ENCODE measurements at regions not wholly inside any gene's neighbourhood (a gene's known extent, or its start where the extent isn't known, plus 50 kb on each side); places are given as distances from the start of the nearest gene placed in this dataset.
A peak's percentile ranks its signal among the peaks of the same experiment; 100 is the strongest.

DNA sequence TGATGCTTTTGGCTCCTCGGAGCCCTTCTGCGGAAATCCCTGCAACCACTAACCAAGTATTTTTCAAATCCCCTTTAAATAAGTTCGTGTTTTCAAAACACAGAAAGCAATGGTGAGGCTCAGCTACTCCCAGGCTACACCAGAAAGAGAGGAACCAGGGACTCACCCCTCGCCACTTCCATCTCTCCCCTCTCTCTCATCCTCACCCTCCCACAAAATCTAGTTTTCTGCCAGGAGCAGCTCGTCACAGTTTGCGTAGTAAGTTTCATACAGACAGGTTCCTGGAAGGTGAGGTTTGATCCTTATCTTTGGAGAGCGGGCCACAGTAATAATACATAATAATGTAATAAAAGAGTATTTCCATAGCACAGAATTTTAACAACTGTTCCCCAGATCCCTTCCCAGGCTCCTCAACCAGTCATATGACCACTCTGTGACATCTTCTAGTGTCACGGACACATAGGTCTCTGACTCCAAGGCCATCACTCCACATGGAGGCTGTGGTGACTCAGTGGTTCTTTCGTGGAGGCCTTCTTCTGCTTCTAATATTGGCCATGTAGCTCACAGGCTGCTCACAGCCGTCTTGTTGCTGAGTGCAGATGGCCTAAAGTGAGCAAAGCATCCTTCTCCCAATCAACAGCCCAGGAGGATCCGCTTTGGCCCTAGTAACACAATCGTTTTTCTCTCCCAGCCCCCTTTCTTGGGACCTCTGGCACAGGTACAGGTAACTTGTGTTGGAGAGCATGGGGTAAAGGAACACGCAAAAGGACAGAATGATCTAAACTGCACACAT lies 295.7 kb downstream of the CDC5L start:
- no peak for DNase-seq

DNA sequence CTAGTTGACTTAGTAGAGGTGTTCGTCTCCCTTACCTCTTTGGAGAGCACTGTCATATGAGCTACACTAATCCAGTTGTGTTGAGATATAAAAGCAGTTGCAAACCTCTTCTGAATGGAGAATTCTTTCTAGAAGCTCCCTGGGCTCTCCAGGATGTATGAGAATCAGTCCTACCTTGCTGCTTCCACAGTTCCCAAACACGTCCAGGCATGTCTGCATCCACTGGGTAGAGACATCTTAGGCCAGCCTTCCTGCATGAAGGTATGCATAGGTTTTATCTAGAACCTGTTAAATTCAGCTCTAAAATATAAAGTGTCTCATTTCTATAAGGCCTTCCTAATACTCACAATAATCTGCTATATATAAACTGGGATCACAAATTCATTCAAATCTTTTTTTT lies 297.7 kb downstream of the CDC5L start:
- no peak for DNase-seq

DNA sequence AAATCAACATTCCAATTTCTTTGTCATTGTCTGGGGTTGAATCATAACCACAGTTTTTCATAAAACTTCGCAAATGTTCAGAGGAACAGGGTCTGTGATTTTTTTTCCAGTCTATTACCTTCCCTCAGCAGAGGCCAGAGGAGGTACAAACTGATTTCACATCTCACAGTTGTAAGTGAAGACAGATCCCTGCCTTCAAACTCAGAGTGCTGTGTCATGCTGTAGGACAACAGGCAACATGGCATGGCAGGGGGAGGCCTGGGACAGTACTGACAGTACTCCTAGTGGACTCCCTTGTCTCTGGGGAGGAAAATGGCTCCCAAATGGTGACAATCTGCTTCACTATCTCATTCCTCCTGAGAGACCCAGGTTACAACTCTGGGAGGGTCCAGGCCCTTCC lies 308.6 kb downstream of the CDC5L start:
- DNase-seq, result no peak

DNA sequence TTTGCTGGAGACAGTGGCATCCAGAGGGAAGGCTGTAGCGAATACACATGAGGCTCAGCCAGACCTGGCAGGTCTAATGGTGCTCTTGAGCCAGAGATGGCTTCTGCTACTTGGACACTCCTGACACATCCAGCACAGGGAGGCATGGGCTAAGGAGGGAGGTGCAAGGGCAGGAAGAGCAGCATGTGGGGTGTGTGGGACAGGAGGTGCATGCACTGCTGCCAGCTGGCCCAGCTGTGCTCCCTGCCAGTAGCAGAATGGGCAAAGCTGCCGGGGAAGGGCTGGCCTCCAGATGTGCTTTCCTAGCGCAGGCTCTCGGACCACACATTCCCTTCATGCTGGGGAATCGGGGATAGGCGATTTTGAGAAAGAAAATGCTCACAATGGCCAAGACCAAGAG lies 309.2 kb downstream of the CDC5L start:
- no peak for DNase-seq

DNA sequence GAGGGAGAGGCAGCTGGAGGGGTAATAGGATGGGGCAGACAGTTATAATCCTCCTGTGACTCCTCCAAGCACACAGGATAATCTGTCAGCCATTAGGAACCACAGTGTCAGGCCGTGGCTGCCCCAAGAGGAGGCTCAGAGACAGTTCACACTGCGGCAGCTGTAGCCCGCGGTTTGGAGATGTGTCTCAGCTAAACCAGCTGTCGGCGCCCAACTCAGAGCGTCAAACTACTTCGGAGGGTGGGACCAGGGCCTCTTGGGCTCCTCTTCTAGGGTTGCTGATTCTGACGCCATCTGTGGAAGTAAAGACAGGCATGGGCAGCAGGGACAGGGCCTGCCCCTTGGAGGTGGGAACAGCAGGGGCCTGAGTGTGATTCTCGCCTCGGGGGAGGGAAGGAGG lies 309.8 kb downstream of the CDC5L start:
- DNase-seq, result no peak

DNA sequence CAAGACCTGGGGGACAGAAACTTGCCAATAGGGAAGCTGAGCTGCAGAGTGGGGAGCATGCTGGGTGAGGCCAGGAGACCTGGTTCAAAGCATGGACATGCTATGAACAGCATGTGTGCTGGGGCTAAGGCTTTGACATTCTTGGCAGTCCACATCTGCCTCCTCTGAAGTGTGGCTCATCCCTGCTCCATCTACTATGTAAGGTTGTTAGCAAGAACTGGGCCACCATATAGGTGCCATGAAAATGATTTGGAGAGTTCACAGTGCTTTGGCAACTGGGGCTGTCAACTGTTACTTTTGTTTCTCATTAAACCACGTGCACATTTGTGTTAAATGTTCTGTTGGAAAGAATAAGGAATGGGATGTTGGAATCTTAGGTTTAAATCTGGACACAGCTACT lies 311.1 kb downstream of the CDC5L start:
- no peak for DNase-seq

DNA sequence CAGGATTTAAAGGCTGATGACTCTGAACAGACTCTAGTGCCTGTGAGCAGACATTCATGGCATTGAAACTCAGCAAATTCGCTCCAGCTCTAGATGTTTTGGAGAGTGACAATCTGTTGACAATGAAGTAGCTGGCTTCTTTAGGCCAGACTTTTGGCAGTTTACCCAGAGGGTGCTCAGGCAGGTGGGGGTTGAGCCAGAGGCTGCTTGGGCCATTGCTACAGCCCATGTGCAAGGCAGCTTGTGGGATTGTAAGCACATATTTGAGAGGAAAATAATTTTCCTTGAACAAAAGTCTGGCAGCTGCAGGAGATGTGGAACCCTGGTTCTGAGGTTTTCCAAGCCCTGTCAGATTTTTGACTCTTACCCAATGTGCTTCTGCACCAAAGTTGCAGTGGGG lies 311.6 kb downstream of the CDC5L start:
- no peak for DNase-seq

DNA sequence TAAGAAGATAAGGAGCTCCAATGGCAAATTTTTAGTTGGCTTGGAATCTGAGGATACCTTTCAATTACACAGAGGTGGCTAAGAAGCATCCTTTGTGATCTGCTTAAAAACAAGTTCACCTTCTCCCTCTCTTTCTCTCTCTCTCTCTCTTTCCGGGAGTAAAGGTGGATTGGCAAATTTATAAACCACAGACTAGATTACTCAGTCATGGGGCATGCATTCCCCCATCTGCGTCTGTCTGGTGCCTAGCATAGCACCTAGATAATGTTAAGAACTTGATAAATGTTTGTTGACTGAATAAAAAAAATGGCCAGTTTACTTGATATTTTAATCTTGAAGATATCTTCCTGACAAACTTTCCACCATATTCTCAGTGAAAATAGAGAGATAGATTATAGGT lies 312.3 kb downstream of the CDC5L start:
- no peak for DNase-seq

DNA sequence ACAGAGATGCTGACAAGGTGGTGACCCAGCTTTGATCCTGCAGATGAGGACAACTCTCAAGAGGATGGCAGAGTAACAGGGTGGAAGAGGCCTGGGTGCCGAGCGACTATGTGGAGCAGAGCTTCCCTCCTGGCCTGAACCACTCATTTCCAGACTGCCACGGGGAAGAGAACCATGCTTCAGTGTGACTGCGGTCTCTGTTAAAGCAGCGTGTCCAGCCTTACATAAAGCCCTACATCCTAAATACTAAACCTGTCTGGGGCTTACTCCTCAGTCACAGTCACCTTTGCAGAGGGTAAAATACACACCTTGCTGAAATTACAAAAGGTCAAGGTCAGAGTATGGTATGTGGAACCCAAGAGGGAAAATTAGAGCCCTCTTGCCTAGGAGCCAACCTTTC lies 312.9 kb downstream of the CDC5L start:
- no peak for DNase-seq

DNA sequence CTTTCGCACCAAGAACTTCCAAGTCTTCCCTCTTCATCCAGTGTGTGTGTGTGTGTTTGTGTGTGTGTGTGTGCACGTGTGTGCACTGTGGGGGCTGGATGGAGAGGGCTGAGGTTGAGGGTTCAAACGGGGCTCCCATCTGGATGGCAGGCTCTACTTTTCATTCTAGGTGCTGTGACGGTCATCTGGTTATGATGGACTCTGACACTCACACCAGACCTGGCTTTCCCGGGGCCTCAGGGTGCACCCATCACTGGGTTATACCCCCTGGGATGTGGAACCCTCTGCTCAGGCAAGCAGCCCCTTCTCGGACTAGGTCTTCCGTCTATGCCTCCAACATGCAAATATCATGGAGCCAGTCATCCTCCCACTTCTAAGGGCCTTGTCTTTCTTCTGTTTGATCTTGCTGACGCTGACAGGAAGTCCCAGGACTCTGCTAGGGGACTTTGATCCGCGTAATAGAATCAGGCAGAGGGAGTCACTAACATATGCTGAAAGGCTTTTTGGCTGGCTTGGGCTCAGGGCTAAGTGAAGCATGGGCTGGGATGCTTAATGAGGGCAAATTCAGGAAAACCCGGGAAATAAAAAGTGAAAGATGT lies 313.6 kb downstream of the CDC5L start:
- DNase-seq, result no peak

DNA sequence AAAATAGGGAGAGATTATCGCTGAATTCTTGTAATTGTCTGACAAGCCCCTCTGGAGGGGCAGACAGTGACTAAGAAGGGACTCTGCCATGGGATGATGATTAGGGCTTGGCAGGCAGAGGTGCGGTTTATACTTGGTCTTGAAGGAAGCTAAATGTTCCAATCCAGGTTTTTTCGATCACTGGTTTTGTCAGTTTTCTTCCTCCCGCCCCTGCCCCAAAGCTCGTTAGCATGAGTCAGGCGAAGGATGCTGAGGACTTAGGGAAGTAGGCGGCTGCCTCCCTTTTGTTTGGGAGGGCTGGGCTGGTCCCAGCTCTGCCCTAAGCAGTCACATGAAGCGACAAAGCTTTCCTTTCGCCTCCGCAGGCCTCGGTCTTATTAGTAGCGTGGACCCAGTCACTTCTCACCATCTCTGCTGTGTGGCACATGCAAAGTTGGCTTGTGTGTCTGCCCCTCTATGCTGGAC lies 314.2 kb downstream of the CDC5L start:
- no peak for DNase-seq

DNA sequence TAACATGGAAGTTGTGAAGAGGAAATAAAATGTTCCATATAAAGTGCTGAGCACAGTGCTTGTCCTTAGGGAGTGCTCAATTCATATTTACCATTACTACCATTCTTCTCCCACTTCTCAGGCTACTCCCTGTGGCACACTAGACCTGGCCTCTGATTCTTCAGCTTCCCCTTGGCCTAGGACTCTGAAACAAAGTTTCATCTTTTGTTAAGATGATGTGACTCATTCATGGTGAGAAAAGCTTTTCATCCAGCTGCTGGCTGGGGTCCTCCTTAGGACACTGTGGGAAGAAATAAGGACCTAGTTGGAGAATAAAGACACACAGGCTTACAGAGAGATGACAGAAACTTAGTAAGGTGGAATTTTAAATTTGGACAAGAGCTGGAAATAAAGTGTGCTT lies 314.8 kb downstream of the CDC5L start:
- no peak for DNase-seq

DNA sequence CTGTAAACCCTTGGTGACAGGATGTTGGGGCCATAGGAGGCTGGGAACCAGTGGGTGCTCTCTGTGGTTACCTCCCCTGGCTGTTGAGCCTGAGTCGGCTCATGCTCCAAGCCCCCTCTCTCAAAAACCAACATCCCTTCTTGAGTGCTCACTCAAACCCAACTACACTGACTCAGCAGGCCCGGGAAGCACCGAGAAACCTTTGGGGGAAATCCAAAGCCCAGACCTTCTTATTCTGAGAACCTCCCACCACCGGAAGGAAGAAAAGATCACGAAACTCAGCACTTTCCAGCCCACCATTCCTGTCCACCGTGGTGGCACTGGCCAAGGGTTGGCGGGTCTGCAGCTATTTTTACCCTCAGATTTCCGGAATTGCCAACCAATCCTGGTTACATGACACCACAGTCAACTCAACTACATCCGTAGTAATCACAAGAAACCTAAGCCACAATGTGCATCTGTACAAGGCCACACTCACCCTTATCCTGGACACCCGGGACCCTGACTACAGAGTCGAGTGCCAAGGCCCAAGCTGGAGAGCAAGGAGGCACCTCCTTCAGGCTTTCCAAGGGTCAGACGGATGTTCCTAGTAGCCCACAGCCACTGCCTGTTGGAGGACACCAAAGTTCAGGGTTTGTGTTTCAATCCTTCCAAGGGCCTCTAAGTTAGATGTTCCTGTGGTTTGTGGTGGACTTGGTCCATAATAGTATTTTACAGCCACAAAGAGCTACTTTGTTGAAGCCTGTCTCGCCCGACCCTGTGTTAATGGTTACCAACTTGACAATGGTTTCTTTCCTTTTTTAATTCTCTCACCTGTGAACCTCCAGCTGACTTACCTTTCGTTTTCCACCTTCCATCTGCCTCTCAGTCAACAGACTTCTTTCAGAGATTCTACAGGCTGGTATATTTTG lies 317.0 kb downstream of the CDC5L start:
- peak; percentile 35 for DNase-seq

DNA sequence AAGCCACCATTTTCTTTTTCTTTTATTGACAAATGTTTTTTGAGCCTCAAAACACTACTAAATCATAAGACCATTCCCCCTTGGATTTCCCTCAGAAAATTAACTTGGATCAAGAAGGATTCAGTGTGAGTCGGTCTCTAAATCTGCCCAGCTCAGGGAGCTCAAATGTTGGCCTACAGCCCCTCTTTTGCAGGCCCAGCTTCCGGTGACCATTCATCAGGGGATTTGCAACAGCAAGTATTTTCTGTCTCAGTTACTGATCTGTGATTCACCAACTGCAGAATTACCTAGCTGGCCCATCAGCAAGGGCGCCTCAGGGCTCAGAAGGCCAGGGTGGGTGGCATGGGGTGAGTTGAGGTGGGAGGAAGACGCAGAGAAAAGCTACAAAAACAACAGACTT lies 318.1 kb downstream of the CDC5L start:
- no peak for DNase-seq

DNA sequence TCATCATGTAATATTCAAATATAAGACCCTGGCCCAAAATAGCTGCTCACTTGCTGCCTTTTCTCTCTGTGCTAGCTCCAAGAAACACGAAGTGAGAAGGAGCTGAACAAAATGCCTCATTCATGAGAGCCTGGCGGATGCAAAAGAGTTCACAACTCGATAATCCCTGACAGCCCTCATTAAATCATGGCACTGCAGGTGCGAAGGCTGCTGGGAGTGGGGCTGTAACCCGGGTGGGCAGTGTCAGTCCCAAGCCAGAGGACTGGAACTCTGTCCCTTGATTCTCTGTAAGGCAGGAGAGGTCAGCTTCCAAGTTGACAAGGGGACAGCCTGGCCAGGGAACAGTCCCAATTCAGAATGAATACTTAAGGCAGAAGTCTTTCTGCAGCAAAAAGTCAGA lies 318.5 kb downstream of the CDC5L start:
- DNase-seq, result no peak

DNA sequence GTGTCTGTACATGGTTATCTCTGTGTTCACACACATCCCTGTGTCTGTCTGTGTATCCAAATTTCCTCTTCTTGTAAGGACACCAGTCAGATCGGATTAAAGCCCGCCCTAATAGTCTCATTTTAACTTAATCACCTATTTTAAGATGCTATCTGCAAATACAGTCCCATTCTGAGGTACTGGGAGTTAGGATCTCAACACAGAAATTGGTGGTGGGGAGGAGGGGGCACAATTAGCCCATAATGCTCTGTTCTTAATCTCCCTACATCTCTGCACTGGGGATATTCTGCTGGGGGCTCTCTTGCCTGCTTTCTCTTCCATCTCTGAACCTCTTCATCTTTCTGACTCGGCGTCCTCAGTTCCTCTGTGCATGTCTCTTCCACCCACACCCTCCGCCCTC lies 320.7 kb downstream of the CDC5L start:
- DNase-seq, result no peak

DNA sequence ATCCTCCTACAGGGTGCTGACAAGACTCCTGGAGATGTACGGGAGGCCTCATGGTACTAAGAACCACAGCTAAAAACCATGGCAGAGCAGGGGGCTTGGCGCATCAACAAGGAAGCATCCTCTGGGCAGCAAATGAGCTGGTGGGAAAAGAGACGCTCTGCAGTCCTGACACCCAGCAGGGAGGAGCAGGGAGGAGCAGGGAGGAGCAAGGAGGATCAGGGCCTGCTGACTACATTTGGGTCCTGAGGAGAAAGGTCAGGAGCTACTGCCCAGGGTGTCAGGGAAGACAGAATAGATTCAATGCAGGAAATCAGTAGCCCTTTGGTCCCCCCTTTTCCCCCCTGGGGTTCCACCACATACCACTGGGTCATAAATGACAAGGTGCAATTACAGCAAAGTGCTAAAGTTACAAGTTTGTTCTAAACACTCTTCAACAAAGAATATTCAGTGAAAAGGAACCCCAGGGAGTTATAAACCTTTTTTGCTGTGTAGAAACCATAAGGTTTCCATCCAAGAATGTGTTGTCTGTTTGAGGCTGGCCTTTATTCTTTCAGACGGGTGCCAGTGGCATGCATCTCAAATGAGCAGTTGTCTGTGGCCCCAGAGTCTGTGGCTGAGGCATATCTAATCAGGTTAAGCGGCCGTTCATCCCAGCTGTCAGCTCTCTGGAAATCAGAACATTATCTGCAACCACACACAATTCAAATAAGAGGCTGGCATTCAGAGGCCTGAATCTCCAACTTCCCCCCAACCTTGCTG lies 325.0 kb downstream of the CDC5L start:
- DNase-seq, result no peak

DNA sequence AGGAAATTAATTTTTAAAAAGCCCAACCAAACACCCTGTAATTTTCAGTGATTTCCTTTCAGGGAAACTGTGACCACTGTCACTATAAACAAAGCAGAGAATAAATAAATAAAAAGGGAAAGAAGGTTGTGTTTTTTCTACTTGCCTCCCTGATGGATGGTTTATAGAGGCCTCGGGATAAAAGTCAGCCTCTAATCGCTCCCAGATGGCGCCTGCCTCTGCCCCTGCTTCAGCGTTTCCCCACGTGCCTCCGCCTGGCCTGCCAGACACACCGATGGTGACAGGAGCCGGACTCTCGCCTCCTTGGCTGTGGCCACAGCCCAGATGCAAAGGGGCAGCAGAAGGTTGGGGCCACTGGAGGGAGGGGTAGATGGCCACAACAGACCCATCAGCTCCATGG lies 327.7 kb downstream of the CDC5L start:
- DNase-seq, result no peak

DNA sequence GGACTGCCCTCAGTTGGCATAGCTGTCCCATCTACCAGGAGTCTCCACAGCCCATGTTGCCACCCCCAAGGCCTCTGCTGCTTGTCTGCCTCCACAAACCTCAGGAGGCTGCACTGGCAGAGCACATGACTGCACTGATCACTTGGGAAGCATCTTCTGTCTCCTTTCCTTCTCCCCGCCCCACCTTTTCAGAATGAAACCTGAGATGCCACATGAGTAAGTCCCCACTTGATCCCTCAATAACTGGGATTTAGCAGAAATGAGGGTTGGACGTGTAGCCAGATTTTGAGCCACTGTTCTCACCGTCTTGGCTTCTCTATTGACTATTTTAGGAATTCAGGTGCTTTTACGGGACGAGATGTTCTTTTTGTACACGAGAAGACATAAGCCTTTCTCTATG lies 328.4 kb downstream of the CDC5L start:
- DNase-seq, result no peak

DNA sequence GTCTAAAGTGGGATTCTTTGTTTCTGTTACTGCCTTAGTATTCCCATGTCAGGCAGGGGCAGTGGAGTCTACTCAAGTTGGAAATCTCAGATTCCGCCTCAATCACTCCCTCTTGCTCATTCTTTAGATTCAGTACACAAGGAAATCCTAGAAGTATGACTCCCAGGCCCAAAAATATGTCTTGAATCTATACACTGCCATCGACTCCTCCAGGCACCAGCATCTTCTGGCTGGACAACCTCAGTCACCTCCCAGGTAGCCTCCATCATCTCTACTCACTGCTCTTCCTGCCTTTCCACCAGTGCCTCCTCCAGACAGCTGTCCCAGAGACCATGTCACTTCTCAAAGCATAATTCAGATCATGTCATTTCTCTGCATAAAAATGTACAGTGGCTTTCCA lies 329.9 kb downstream of the CDC5L start:
- no peak for DNase-seq

DNA sequence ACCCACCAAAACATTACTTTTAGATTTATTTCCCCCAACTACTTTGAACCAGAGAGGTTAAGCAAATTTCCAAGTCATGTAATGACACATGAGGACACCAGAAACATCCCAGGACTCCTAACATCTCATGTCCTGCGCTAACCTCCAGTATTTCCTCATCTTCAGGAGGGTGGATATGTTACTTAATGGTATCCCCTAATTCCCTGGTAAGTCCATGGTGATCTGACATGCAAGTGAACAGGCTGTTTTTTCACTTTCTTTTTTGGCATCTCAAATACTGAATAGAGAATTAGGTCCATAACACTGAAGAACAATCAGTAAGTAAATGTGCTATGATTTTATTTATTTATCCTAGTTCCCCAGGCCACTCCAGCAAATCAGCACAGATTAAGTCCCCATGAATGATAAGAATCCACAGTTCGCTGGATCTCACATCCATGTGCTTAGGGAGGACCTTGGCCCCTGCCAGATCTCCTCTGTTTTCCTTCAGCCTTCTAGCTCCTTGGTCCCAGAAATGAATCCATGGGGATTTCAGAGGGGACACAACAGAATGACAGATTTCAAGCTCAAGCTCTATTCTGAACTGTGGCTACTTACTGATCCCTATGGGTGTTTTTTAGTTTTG lies 334.6 kb downstream of the CDC5L start:
- DNase-seq, result no peak

DNA sequence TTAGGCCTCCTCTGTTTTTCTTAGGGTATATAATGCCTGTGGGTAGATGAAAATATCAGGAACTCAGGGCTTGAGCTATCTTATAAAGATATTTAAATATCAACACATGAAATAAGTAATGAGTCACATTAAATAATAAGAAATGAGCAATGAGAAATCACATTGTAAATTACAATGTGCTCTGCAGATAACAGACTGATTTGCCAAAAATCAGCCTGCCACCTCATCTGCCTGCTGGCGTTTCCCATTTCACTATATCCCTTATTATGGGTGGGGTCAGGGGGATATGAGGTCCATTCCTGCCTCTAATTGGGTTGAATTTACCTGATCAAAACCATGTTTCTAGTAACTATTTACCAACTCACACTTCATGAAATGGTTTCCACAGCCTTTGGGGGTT lies 335.2 kb downstream of the CDC5L start:
- DNase-seq, result no peak

Measured in activated CD4-positive, alpha-beta T cell treated with anti-CD3 and anti-CD28 coated beads for 48 hours (primary cell).